NCI-H187 (cell line): ENCODE measurements at regions not wholly inside any gene's neighbourhood (a gene's known extent, or its start where the extent isn't known, plus 50 kb on each side); places are given as distances from the start of the nearest gene placed in this dataset.

Experiments used
- DNase-seq, 2 experiments: peaks; one replicate each; lab custom pipeline; 2025; lab: John Stamatoyannopoulos, UW

DNA sequence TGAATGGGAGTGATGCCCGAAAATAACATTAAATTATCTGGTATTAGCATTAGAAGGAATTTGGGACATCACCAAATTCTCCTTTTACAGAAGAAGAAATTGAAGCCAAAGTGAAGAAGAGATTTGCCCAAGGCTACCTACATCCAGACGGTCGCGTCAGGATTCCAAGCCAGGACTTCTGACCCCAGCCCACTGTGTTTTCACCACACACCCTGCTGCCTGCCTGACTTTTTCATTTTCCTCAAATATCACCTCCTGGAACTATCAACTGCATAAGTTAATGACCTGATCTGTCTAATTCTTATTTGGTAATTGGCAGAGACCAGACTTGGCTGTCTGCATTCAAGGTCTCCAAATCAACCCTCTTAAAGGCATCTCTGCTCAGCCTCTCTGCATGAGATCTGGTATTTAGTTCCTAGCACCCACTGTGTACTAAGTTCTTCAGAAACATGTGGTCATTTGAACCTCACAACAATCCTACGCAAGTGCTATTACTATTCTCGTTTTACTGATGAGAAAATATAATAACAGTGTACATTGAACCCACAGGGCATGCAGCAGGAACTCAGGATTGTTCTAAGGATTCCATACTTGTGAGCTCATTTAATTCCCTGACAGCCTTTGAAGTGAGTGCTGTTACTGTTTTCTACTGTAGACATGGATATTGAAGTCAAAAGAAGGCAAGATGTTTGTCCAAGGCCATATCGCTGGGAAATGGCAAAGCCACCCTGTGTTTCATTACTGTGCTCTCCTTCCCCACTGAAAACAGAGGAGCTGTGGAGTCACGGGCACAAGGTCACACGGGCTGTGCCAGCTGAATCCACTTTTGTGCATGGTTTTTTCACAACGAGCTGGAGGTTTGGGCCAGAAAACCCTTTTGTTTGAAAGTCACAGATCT is 195.2 kb upstream of the C1QTNF7 start:
- DNase-seq, result no peak

DNA sequence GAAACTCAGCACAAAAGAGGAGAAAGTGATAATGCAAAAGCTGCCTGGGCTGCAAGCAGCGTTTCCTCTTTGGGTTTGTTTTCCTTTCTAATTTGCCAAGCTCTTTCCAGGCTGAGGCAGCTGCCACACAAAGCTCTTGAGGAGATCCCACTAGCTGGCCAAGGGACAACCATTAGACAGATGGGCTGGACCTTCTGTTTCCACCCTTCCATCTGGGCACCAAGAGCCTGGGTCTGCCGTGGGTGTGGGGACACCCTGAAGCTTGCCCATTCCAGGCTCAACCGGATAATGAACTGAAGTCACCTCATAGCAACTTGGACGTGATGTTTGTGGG is 194.6 kb upstream of the C1QTNF7 start:
- DNase-seq, result no peak

DNA sequence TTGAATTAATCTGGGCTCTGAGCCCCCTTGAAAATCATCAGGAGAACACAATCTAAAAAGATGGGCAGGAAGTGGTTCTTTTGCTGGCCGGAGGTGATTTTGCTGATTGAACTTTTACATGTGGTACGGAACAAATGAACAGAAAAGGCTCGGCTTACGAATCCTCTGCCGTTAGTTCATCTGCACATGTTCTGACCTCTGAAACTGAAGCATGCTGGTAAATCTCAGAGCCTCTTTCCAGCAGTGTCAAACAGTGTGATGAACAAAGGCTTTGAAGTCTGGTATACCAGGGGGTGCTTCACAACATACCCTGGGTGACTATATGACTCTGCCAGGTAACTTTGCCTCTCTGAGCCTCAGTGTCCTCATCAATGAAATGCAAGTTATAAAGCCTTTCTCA is 194.2 kb upstream of the C1QTNF7 start:
- DNase-seq, result no peak

DNA sequence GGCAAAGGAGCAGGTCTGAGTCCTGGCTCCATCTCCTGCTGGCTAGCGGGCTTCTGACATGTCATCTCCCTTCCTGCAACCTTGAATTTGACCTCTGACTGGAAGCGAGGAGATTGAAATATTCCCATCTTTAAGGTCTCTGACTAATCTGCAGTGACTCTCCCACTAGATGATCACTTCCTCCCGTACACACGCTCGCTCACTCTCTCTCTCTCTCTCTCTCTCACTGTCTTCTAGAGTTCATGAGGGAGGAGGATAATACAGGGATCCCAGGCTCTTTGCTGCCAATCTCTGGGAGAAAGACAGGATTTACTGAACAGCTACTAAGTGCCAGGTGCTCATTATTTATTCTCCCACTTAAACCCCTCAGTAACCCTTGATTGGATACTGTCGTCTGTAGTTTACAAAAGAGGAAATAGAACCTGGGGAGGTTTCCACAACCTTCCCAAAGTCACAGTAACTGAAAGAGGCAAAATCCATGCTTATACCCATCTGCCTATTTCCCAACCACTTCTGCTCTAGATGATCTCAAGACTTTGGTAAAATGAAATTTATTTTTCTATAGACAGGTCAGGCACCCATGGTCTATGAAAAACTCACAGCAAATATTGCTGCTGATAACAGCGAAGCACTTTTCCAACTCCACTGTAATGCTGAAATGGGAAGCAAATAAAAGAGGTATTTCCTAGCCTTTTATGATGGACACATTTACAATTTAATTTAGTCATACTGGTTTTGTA is 193.5 kb upstream of the C1QTNF7 start:
- no peak for DNase-seq

DNA sequence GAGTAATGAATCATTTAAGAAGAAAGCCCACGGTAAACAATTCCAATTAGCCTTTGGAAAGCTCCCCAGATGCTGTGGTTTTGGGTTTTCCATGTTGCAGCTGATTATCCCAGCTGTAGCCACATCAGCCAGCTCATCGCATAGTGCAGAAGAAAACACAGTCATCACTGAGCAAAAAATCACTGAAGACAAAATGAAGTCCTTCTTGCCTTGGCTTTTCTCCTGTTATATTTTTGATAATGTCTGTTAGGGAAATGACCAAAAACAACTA is 193.0 kb upstream of the C1QTNF7 start:
- no peak for DNase-seq

DNA sequence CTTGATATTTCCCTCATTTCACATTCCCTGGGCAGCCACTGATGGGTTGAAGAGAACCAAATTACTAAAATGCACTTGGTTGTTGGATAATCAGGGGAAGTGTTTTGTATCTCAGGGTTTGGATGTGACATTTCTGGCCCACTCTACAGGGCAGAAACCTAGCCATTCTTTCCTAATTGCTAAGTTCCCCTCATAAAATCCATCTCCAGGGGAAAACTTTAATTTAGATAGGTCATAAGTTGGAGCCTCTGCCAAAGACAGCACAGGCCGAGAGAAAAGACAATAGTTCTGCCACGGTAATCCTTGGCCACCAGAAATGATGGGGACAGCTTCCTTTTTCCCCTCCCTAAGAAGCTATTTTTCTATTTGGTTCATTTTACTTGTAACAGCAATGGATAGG is 192.7 kb upstream of the C1QTNF7 start:
- no peak for DNase-seq

DNA sequence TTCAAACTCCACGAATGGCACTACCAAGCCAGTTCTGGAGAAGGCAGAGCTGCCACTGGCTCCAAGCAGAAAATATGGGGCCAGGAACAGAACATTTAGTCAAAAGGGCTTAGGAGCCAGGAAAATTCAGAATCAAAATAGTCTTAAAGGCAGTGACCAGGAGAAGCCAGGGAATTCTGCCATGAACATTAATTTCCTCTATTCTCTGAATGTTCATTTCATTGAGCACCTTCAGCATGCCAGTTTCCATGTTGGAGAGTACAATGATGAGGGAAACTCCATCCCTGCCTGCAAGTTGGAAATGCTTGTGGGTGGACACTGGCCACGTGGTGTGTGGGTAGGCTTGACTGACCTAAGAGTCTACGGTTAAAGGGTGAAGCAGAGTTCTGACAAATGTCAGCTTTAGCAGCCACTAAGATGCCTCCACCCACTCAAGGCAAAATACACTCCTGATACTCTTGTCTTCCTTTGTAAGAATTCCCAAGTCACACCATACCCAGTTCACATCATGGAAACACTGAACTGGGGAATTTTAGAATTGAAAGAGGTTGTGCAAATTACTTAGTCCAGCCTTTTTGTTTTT is 190.1 kb upstream of the C1QTNF7 start:
- DNase-seq, result no peak

DNA sequence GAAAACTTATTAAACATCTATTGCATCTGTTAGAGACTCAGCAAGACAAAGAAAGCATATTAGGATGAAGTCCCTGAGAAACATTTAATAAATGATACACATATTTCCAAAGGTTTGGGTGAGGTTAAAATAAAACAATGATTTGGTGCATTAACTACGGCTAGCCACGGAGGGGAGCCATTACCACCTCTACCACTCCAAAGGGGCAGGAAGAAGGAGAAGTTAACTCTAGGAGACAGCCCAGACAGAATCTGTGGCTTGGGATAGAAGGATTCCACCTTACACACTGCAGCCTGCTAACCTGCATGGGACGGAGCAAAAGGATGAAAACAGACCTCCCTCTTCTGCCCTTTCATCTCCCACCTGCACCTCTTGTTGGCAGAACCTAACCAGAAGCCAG is 189.1 kb upstream of the C1QTNF7 start:
- DNase-seq, result no peak

DNA sequence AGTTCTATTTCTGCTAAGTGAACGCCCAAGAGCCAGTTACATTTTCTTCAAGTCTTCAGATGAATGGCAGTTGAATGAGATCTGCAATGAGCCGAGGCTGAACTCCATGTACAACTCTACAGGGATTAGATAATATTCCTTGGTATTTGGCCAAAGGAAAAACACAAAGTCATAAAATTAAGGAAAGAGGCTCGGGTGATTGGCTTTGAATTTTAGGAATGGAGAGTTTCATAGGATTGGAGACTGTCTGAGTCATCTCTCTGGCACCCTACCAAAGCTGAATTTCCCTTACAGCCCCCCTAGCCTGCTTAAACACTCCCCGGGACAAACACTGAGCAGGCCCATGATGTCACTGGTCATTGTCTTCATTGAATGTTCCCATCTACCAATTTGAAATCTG is 188.0 kb upstream of the C1QTNF7 start:
- DNase-seq, result no peak

DNA sequence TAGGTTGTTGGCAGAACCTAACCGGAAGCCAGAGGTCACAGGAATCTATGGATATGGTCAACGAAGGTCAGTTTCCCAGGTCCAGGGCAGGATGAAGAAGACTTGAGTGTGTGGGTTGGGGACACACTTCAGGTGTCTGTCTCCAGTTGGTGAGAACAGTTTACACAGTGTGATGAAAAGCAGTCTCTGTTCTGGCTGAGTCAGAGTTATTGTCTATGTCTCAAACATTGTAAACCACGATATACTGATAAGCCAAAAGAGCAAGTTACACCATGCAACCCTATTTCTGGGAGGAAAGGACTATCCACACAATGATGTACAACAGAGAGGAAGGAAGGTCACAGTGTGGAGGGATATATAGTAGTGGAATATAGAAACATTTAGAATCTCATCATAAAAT is 187.1 kb upstream of the C1QTNF7 start:
- no peak for DNase-seq

DNA sequence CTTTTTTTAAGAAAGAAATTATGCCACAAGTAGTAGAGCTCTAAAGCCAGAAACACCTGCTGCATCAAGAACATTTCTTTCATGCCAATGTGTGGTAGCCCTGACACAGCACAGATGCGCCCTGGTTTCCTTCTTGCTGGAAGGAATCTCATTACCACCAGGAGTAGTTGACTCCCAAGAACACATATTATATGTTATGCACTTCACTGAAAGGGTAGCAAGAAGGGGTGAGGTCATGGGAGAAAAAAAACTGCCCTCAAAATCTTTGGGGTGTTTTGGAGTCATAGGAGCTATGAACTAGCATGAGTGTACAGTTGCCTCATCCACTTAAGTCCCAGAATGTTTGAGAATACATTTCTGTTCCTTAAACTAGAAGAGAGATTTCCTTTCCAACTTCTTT is 185.8 kb upstream of the C1QTNF7 start:
- DNase-seq, result no peak

DNA sequence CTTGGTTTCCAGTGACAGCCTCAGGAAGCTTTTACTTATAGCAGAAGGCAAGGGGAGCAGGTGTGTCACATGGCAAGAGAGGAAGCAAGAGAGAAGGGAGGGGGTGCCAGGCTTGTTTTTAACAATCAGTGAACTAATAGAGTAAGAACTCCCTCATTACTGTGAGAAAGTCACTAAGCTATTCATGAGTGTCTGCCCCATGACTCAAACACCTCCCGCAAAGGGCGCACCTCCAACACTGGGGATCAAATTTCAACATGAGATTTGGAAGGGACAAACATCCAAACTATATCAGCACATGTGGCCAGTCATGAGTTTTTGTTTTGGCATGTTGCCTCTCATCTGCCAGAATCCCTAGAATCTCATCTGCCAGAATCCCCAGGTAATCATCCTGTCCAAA is 183.5 kb upstream of the C1QTNF7 start:
- no peak for DNase-seq

DNA sequence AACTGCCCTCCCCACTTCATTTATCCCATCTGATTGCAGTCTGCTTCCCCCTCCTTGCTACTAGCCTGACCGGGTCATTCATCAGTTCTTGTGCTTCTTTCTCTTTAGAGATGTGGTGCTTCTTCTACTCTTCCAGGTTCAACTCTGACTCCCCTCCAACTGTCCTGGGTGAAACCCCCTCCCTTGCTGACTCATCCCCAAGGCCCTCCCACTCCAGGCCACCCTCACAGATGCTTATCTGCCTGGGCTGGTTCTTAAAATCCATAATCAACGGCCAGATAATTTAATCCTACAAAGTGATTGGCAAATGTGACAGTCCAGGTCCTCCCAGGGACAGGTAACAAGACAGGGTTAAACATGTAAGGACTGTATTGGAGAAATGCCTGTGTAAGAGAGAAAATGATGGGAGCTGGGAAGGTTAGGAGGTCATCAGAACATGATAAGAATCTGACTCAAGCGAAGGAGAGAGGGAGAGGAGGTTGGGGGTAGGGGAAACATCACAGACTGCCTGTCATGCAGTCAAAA is 182.8 kb upstream of the C1QTNF7 start:
- no peak for DNase-seq

DNA sequence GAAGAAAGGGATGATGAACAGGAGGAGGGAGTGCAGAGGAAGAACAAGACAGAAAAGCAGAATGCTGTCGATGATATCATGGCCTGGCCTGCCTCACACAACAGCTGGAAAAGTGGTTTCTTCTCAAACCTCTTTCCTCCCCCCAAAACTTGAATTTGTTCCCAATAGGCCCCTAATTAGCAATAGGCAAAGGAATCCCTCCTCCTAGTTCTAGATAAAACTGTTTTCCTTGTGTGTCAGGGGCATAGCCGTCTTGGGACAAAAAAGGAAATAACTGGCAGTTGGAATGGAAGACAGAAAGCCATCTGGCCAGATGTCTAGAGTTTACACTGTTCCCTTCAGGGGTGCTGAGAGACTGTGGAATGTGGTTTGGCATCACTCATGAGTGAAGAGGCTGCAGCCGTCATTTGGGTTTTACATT is 177.8 kb upstream of the C1QTNF7 start:
- no peak for DNase-seq

DNA sequence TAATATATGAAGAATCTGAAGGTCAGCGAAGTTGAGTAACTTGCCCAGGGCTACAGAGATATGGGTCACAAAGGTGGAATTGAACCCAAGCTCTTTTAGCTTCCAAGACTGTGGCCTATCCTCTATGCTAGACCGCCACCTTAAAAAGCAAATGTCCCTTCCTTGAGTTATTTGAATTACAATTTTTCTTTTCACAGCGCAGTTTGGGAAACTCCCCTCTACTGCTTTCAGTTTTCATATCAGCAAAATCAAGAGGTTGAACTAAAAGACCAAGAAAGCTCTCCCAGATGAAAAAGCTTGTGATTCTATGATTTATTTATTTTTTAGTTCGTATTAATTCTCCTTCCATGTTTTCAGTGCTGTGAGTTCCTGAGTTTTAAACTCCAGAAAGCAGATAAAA is 174.5 kb upstream of the C1QTNF7 start:
- DNase-seq, result no peak

DNA sequence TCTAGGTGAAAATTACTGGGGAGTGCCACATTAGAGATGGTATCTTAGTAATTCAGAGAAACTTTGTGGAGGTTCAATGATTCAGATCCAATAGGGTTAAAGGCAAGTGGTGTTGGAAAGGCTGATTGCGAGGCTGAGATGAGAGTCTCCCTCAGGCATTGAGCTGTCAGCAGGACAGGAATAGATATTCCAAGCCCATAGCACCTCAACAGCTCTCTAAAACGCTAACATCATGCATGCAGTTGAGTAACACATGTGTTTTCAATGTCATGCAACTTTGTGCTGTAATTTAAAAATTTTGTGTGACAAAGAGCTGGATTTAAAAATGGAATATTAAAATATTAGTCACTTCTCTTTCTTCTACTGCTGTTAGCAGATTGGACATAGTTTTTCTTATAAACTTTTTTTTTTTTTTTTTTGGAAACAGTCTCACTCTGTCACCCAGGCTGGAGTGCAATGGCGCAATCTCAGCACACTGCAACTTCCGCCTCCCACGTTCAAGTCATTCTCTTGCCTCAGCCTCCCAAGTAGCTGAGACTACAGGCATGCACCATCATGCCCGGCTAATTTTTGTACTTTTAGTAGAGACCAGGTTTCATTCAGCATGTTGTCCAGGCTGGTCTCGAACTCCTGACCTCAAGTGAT is 173.5 kb upstream of the C1QTNF7 start:
- no peak for DNase-seq

DNA sequence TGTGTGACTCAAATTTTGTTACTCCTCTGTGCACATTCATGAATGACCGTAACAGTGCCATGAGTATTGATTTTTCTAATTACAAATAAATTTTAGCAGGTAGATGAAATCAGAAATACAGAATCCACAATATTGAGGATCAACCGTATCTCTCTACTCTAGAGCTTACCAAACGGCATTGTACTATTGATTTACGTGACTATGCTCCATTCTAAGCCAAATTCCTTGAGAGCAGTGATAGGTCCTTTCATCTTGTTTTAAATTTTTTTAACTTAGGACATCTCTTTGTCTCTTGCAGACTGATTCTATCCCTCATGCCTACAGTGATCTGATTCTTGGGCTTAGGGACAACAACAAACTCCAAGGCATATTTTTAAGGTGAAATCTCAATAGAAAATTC is 172.3 kb upstream of the C1QTNF7 start:
- DNase-seq, result no peak

DNA sequence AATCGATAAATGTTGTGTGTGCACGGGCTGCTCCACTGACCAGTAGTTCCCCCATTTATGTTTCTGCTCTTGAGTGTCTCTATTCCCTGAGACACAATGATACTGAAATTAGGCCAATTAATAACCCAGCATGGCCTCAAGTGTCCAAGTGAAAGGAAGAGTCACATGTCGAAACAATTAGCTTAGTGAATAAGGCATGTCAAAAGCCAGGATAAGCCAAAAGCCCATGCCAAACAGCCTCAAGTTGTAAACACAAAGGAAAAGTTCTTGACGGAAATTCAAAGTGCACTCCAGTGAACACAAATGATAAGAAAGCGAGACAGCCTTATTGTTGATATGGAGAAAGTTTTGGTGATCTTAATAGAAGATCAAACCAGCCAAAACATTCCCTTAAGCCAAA is 167.1 kb upstream of the C1QTNF7 start:
- DNase-seq, result no peak

DNA sequence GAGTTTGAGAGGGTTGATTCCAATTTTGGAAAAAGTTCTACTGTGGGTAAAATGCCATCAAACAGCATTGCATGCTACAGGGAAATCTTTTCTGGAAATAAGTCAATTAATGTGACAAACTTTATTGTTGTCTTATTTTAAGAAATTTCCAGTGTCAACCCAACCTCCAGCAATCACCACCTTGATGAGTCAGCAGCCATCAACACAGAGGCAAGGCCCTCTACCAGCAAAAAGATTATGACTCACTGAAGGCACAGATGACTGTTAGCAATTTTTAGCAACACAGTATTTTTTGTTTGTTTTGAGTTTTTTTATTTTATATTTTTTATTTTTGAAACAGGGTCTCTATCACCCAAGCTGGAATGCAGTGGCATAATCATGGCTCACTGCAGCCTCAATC is 165.4 kb upstream of the C1QTNF7 start:
- DNase-seq, result no peak

DNA sequence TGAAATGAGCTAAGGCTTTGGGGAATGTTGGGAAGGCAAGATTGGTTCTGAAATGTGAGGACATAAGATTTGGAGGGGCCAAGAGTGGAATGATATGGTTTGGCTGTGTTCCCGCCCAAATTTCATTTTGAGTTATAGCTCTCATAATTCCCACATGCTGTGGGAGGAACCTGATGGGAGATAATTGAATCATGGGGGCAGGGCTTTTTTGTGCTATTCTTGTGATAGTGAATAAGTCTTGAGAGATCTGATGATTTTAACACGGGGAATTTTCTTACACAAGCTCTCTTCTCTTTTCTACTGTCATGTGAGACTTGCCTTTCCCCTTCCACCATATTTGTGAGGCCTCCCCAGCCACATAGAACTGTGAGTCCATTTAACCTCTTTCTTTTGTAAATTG is 157.6 kb upstream of the C1QTNF7 start:
- DNase-seq, result no peak

DNA sequence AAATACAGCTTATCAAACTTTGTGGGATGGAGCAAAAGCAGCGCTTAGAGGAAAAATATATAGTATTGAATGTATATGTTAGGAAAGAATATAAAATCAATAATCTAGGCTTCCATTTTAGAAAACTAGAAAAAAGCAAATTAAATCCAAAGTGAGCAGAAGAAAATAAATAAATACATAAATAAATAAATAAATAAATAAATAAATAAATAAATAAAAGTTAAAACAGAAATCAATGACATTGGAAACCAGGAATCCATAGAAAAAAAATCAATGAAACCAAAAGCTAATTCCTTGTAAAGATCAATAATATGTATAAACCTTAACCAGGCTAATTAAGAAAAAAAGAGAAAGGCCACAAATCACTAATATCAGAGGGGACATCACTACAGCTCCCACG is 141.8 kb upstream of the C1QTNF7 start:
- DNase-seq, result no peak

DNA sequence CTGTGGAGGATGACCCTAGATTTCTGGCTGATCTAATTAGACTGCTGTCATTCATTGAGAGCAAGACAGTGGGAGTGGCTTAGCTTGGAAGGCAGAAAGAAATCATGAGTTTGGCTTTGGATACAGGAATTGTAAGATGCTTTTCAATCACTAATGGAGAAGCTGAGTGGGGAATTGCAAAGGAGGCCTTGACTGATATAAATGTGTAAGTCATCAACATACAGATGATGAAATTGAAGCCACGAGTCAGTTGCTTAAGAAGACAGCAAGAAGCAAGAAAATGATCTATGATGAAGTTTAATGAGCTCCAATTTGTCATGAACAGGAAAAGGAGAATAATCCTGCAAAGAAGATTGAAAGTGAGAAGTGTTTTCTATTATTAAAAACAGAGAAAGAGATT is 136.7 kb upstream of the C1QTNF7 start:
- DNase-seq, result no peak

DNA sequence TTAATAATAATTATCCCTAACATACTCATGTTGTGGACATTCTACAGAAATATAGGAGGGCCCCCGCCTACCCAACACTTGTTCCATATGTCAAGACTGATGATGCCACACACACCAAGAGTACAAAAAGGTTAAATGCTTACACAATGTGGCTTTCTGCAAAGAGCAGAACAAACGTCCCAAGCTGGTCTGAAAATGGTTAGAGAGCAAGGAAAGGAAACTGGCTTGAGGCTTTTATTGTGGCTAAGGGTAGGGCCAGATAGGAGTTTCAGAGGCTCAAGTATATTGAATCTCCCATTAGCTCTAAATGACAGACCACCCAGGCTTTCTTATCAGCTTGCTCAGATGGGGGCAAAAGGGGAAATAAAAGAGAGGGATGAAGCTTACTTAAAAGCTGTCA is 134.1 kb upstream of the C1QTNF7 start:
- DNase-seq, result no peak
